ENCODE measurements at regions not wholly inside any gene's neighbourhood (a gene's known extent, or its start where the extent isn't known, plus 50 kb on each side); places are given as distances from the start of the nearest gene placed in this dataset.

GRCh38 chr3:59519094-59519493 is 469.3 kb upstream of the CFAP20DC start:
- Mint-ChIP-seq H3K36me3 (ENCODE audit: low read depth) (no peaks in the 10 kb centered on the region), H3K9me3 (peaks cover 8% of the 10 kb centered on the region; the same call in 1 of the 2 replicates), H3K4me1 (ENCODE audit: low read depth) (no peaks in the 10 kb centered on the region), H3K4me3 (no peak overlapping the region), H3K27ac (no peak overlapping the region), H3K27me3 (ENCODE audit: insufficient read depth) (no peaks in the 10 kb centered on the region; the same call in none of the 2 replicates)
- no peak for TF ChIP-seq CTCF (IDR thresholded peaks at IDR 0.05)
- no peak for DNase-seq

- Mint-ChIP-seq H3K36me3 (ENCODE audit: low read depth) (no peaks in the 10 kb centered on the region), H3K27me3 (ENCODE audit: insufficient read depth) (no peaks in the 10 kb centered on the region; the same call in none of the 2 replicates), H3K27ac (no peak overlapping the region), H3K9me3 (peaks cover 8% of the 10 kb centered on the region; the same call in 1 of the 2 replicates), H3K4me3 (no peak overlapping the region), H3K4me1 (ENCODE audit: low read depth) (no peaks in the 10 kb centered on the region)
- DNase-seq = no peak
- no peak for TF ChIP-seq CTCF (IDR thresholded peaks at IDR 0.05)
These were observed 468.6 kb upstream of the CFAP20DC start for GRCh38 chr3:59518283-59519055.

GRCh38 chr3:59517388-59517787 is 467.6 kb upstream of the CFAP20DC start:
- no peak for DNase-seq
- Mint-ChIP-seq H3K27me3 (ENCODE audit: insufficient read depth) (no peaks in the 10 kb centered on the region; the same call in 1 of the 2 replicates), H3K27ac (no peak overlapping the region), H3K36me3 (ENCODE audit: low read depth) (no peaks in the 10 kb centered on the region), H3K4me3 (no peak overlapping the region), H3K9me3 (peaks cover 15% of the 10 kb centered on the region; the same call in 1 of the 2 replicates), H3K4me1 (ENCODE audit: low read depth) (no peaks in the 10 kb centered on the region)
- TF ChIP-seq CTCF (IDR thresholded peaks at IDR 0.05) = no peak

- no peak for TF ChIP-seq CTCF (IDR thresholded peaks at IDR 0.05)
- Mint-ChIP-seq H3K27ac (no peak overlapping the region), H3K27me3 (ENCODE audit: insufficient read depth) (no peaks in the 10 kb centered on the region), H3K4me3 (no peak overlapping the region), H3K9me3 (peaks cover 20% of the 10 kb centered on the region), H3K4me1 (ENCODE audit: low read depth) (no peaks in the 10 kb centered on the region), H3K36me3 (ENCODE audit: low read depth) (no peaks in the 10 kb centered on the region)
- DNase-seq = no peak
These were observed 466.1 kb upstream of the CFAP20DC start for GRCh38 chr3:59515966-59516365.

- Mint-ChIP-seq H3K27me3 (ENCODE audit: insufficient read depth) (no peaks in the 10 kb centered on the region; the same call in 1 of the 2 replicates), H3K36me3 (ENCODE audit: low read depth) (no peaks in the 10 kb centered on the region), H3K4me3 (no peak overlapping the region), H3K27ac (no peak overlapping the region), H3K9me3 (peaks cover 17% of the 10 kb centered on the region), H3K4me1 (ENCODE audit: low read depth) (no peaks in the 10 kb centered on the region)
- TF ChIP-seq CTCF (IDR thresholded peaks at IDR 0.05) = no peak
- DNase-seq = no peak
These were observed 465.1 kb upstream of the CFAP20DC start for GRCh38 chr3:59514865-59515482.
